ENCODE measurements at regions not wholly inside any gene's neighbourhood (a gene's known extent, or its start where the extent isn't known, plus 50 kb on each side); places are given as distances from the start of the nearest gene placed in this dataset.

DNA sequence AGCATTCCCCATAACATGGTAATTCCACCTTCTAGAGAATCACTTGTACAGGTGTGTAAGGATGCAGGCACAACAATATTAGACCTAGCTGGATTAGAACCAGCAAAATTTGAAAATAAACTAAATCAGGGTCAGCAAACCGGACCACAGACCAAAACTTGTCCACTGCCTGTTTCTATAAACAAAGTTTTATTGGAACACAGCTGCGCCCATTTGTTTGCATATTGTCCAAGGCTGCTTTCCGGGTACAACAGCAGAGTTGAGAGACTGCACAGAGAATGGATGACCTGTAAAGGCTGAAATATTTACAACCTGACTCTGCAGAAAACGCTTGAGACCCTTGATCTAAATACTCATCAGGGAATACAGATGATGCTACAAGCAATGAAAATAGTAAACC lies 73.6 kb upstream of the SLC45A1 start:
- peaks cover 0 to 13% of the 10 kb centered on the region in 2 experiments for H3K27me3 ChIP-seq (replicated peaks in 1 of 2; ENCODE audit: control insufficient read depth in 2 of 2, extremely low read depth in 1 of 2, insufficient read depth in 2 of 2, low read length in 1 of 2)
- ChIA-PET POLR2A (no interaction called here), CTCF (no interaction called here)
- no peak overlapping the region for H3K27ac ChIP-seq (ENCODE audit: low read length)
- H3K4me3 ChIP-seq (ENCODE audit: control insufficient read depth in 1 of 2, extremely low read depth in 1 of 2, low read length in 1 of 2): no peak overlapping the region
- peaks cover 0 to 5% of the 10 kb centered on the region in 2 experiments for H3K4me1 ChIP-seq (ENCODE audit: control insufficient read depth in 1 of 2, extremely low read depth in 1 of 2, insufficient read depth in 2 of 2, low read length in 2 of 2)
- no peak for ATAC-seq (replicated peaks in 1 of 4)
- peaks cover 1 to 6% (median 5%) of the 10 kb centered on the region in 3 donors for H3K4me1 Mint-ChIP-seq
- H3K9me3 Mint-ChIP-seq: no peaks in the 10 kb centered on the region
- H3K9me3 ChIP-seq: no peaks in the 10 kb centered on the region
- H3K27me3 Mint-ChIP-seq: peaks cover 9 to 10% of the 10 kb centered on the region in 2 donors
- H3K4me3 Mint-ChIP-seq: no peak overlapping the region
- no peak for DNase-seq
- H3K36me3 Mint-ChIP-seq: no peaks in the 10 kb centered on the region
- no peaks in the 10 kb centered on the region for H3K36me3 ChIP-seq (ENCODE audit: control insufficient read depth in 2 of 2, extremely low read depth in 1 of 2, insufficient read depth in 1 of 2, low read length in 1 of 2)
- WGBS (ENCODE audit: insufficient coverage): 75% methylated on average over 1 of the region's 4 CpGs
- H3K27ac Mint-ChIP-seq: no peak overlapping the region

DNA sequence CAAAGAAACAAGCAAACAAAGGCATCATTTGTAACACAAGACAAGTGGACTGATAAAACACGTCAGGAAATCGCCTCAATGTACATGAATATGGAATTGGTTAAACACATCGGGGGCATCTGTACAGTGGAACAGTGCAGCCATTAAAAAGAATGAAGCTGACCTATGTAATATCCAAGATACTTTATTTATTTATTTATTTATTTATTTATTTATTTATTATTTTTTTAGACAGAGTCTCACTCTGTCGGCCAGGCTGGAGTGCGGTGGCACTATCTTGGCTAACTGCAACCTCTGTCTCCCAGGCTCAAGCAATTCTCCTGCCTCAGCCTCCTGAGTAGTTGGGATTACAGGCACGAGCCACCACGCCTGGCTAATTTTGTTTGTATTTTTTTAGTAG lies 75.4 kb upstream of the SLC45A1 start:
- ATAC-seq (replicated peaks in 1 of 4) (no peak), DNase-seq (no peak)
- Histone ChIP-seq H3K27me3 (replicated peaks in 1 of 2; ENCODE audit: control insufficient read depth in 2 of 2, extremely low read depth in 1 of 2, insufficient read depth in 2 of 2, low read length in 1 of 2) (peaks cover 0 to 17% of the 10 kb centered on the region in 2 experiments), H3K9me3 (no peaks in the 10 kb centered on the region), H3K4me3 (ENCODE audit: control insufficient read depth in 1 of 2, extremely low read depth in 1 of 2, low read length in 1 of 2) (no peak overlapping the region), H3K4me1 (ENCODE audit: control insufficient read depth in 1 of 2, extremely low read depth in 1 of 2, insufficient read depth in 2 of 2, low read length in 2 of 2) (peaks cover 0 to 5% of the 10 kb centered on the region in 2 experiments), H3K36me3 (ENCODE audit: control insufficient read depth in 2 of 2, extremely low read depth in 1 of 2, insufficient read depth in 1 of 2, low read length in 1 of 2) (no peaks in the 10 kb centered on the region), H3K27ac (ENCODE audit: low read length) (no peak overlapping the region)
- no peaks in the 10 kb centered on the region for H3K36me3 Mint-ChIP-seq
- no peak overlapping the region for H3K27ac Mint-ChIP-seq
- peaks cover 9 to 10% of the 10 kb centered on the region in 2 donors for H3K27me3 Mint-ChIP-seq
- H3K4me1 Mint-ChIP-seq: peaks cover 1 to 6% (median 5%) of the 10 kb centered on the region in 3 donors
- no CpG with 5 or more reads among the region's 7 CpGs for WGBS (ENCODE audit: insufficient coverage)
- H3K9me3 Mint-ChIP-seq: no peaks in the 10 kb centered on the region
- CTCF ChIA-PET: no interaction called here
- POLR2A ChIA-PET: no interaction called here
- H3K4me3 Mint-ChIP-seq: no peak overlapping the region

DNA sequence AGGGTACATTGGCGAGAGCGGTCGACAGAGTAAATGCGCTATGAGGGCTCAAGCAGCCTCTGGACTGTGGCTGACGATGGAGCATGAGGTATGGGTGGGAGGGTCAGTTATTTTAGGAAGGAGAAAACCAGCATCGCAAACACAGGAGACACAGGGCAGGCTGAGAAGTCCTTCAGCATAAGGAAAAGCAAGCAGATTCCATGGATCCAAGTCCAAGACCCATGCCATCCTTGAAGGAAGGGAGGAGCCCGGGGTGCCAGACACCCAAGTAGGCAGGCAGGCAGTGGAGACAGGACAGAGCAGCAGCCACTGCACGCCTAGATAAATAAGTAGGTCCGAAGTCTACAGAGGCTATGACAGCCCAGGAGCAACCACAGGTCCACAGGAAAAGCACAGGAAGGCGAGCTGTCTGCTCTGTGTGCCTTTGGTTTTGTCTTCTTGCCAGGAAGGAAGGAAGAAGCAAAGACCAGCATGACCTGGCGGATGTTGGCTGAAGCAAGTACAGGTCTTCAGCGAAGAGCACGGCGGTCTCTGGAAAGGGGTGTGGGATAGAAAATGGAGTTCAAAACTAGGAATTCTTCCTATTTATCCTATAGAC lies 76.4 kb upstream of the SLC45A1 start:
- no peaks in the 10 kb centered on the region for H3K36me3 ChIP-seq (ENCODE audit: control insufficient read depth in 2 of 2, extremely low read depth in 1 of 2, insufficient read depth in 1 of 2, low read length in 1 of 2)
- no peak overlapping the region for H3K27ac ChIP-seq (ENCODE audit: low read length)
- no peaks in the 10 kb centered on the region for H3K9me3 Mint-ChIP-seq
- H3K4me3 Mint-ChIP-seq: no peak overlapping the region
- H3K9me3 ChIP-seq: no peaks in the 10 kb centered on the region
- ChIA-PET CTCF (no interaction called here), POLR2A (no interaction called here)
- H3K36me3 Mint-ChIP-seq: no peaks in the 10 kb centered on the region
- peaks cover 9 to 10% of the 10 kb centered on the region in 2 donors for H3K27me3 Mint-ChIP-seq
- H3K27ac Mint-ChIP-seq: no peak overlapping the region
- peaks cover 0 to 18% of the 10 kb centered on the region in 2 experiments for H3K27me3 ChIP-seq (replicated peaks in 1 of 2; ENCODE audit: control insufficient read depth in 2 of 2, extremely low read depth in 1 of 2, insufficient read depth in 2 of 2, low read length in 1 of 2)
- peaks cover 1 to 6% (median 5%) of the 10 kb centered on the region in 3 donors for H3K4me1 Mint-ChIP-seq
- 47% methylated on average over 7 of the region's 14 CpGs for WGBS (ENCODE audit: insufficient coverage)
- no peak for ATAC-seq (replicated peaks in 1 of 4)
- H3K4me1 ChIP-seq (ENCODE audit: control insufficient read depth in 1 of 2, extremely low read depth in 1 of 2, insufficient read depth in 2 of 2, low read length in 2 of 2): peaks cover 0 to 5% of the 10 kb centered on the region in 2 experiments
- no peak overlapping the region for H3K4me3 ChIP-seq (ENCODE audit: control insufficient read depth in 1 of 2, extremely low read depth in 1 of 2, low read length in 1 of 2)
- no peak for DNase-seq

DNA sequence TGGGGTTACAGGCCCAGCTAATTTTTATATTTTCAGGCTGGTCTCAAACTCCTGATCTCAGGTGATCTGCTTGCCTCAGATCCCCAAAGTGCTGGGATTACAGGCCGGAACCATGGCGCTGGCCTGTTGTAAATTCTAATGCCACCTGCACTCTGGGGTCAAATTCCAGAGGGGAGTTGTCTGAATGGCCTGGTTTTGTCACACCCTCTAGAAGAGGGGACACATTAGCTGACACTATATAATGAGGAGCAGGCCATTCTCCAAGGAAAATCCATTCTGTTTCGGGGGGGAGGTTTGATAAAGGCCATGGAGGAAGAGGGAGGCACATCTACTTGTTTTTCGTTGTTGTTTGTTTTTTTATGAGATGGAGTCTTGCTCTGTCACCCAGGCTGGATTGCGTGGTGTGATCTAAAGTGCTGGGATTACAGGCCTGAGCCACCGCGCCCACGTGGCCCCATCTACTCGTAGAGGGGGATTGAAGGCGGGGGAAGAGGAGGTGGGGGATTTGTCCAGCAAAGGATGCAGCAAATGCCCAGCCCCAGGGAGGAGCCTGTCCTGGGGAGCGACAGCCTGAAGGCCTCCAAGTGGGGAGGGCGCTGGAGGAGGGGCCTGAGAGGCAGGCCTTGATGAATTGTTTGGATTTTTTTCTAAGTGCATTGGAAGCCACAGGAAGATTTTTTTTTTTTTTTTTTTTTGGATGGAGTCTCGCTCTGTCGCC lies 78.4 kb upstream of the SLC45A1 start:
- Mint-ChIP-seq H3K9me3 (no peaks in the 10 kb centered on the region), H3K27me3 (peaks cover 9 to 10% of the 10 kb centered on the region in 2 donors), H3K4me1 (peaks cover 1 to 6% (median 5%) of the 10 kb centered on the region in 3 donors), H3K4me3 (no peak overlapping the region), H3K36me3 (no peaks in the 10 kb centered on the region), H3K27ac (no peak overlapping the region)
- Histone ChIP-seq H3K4me3 (ENCODE audit: control insufficient read depth in 1 of 2, extremely low read depth in 1 of 2, low read length in 1 of 2) (no peak overlapping the region), H3K36me3 (ENCODE audit: control insufficient read depth in 2 of 2, extremely low read depth in 1 of 2, insufficient read depth in 1 of 2, low read length in 1 of 2) (no peaks in the 10 kb centered on the region), H3K4me1 (ENCODE audit: control insufficient read depth in 1 of 2, extremely low read depth in 1 of 2, insufficient read depth in 2 of 2, low read length in 2 of 2) (peaks cover 0 to 5% of the 10 kb centered on the region in 2 experiments), H3K9me3 (no peaks in the 10 kb centered on the region), H3K27me3 (replicated peaks in 1 of 2; ENCODE audit: control insufficient read depth in 2 of 2, extremely low read depth in 1 of 2, insufficient read depth in 2 of 2, low read length in 1 of 2) (peaks cover 0 to 24% of the 10 kb centered on the region in 2 experiments), H3K27ac (ENCODE audit: low read length) (no peak overlapping the region)
- POLR2A ChIA-PET: no interaction called here
- WGBS (ENCODE audit: insufficient coverage): 94% methylated on average over 10 of the region's 14 CpGs
- ATAC-seq (replicated peaks in 1 of 4) (no peak), DNase-seq (no peak)
- CTCF ChIA-PET: interaction anchor here in 1 of 2 donors (0.7 kb wide), 1 partner anchor 105 kb away, joined by 6 read pairs; no protein-coding TSS in a partner anchor

DNA sequence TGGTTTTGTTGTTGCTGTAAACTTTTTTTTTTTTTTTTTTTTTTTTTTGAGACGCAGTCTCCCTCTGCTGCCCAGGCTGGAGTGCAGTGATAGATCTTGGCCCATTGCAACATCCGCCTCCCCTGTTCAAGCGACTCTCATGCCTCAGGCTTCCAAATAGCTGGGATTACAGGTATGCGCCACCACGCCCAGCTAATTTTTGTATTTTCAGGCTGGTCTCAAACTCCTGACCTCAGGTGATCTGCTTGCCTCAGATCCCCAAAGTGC lies 78.9 kb upstream of the SLC45A1 start:
- DNase-seq: no peak
- POLR2A ChIA-PET: no interaction called here
- no peak overlapping the region for H3K27ac ChIP-seq (ENCODE audit: low read length)
- H3K36me3 ChIP-seq (ENCODE audit: control insufficient read depth in 2 of 2, extremely low read depth in 1 of 2, insufficient read depth in 1 of 2, low read length in 1 of 2): no peaks in the 10 kb centered on the region
- Mint-ChIP-seq H3K4me1 (peaks cover 1 to 6% (median 5%) of the 10 kb centered on the region in 3 donors), H3K27me3 (peaks cover 9 to 10% of the 10 kb centered on the region in 2 donors), H3K4me3 (no peak overlapping the region), H3K36me3 (no peaks in the 10 kb centered on the region), H3K9me3 (no peaks in the 10 kb centered on the region), H3K27ac (no peak overlapping the region)
- no peak overlapping the region for H3K4me3 ChIP-seq (ENCODE audit: control insufficient read depth in 1 of 2, extremely low read depth in 1 of 2, low read length in 1 of 2)
- WGBS (ENCODE audit: insufficient coverage): 91% methylated on average over 3 of the region's 5 CpGs
- no peaks in the 10 kb centered on the region for H3K9me3 ChIP-seq
- ATAC-seq (replicated peaks in 1 of 4): no peak
- peaks cover 0 to 5% of the 10 kb centered on the region in 2 experiments for H3K4me1 ChIP-seq (ENCODE audit: control insufficient read depth in 1 of 2, extremely low read depth in 1 of 2, insufficient read depth in 2 of 2, low read length in 2 of 2)
- peaks cover 0 to 29% of the 10 kb centered on the region in 2 experiments for H3K27me3 ChIP-seq (replicated peaks in 1 of 2; ENCODE audit: control insufficient read depth in 2 of 2, extremely low read depth in 1 of 2, insufficient read depth in 2 of 2, low read length in 1 of 2)
- CTCF ChIA-PET: interaction anchor here in 1 of 2 donors (0.7 kb wide), 1 partner anchor 105 kb away, joined by 6 read pairs; no protein-coding TSS in a partner anchor

DNA sequence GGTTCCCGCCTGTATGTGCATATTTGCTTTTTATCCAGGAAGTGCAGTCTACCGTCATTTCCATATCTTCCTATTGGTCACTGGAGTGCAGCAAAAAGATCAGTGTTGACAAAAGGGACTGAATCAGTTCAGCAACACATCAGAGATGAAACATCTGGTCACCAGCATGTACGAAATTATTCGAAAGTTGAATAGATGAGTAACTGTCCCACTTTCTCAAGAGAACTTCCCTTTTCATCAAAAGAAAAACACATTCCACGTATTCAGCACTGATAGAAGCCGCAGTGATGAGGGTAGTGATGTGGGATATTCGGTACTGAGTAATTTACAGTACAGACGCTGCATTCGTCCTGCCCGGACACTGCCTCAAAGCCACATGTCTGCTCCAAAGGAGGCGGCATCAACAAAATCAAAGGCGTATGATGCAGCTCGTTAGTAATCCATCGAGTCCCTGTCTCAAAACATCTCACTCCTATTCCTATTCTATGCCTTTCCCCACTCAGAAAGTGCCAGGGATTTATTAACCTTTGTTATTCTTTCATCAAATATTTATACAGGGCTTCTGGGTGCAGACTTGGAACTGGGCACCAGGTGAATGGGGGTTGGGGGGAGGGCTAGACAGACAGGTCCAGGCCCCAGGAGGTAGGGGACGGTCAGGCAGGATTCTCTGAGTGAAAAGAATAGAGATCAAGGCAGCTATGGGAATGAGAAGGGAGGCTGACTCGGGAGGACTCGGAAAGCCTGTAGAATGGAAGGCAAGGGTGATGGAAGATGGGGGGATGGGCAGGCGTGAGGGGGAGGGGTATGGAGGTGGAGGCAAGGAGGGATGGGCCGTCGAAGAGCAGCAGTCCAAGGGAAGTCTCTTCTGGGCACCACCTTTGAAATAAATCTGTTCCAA lies 79.5 kb upstream of the SLC45A1 start:
- peaks cover 0 to 5% of the 10 kb centered on the region in 2 experiments for H3K4me1 ChIP-seq (ENCODE audit: control insufficient read depth in 1 of 2, extremely low read depth in 1 of 2, insufficient read depth in 2 of 2, low read length in 2 of 2)
- H3K27me3 Mint-ChIP-seq: peaks cover 10% of the 10 kb centered on the region in 2 donors
- no peak overlapping the region for H3K27ac ChIP-seq (ENCODE audit: low read length)
- ChIA-PET CTCF (interaction anchor here (0.7 kb wide), 3 partner anchors 22 to 226 kb away, joined by 3 to 7 read pairs (median 6); no protein-coding TSS in a partner anchor), POLR2A (no interaction called here)
- ATAC-seq (replicated peaks in 1 of 4) (no peak), DNase-seq (no peak)
- WGBS (ENCODE audit: insufficient coverage): 90% methylated on average over 13 of the region's 20 CpGs
- no peaks in the 10 kb centered on the region for H3K9me3 Mint-ChIP-seq
- peaks cover 0 to 30% of the 10 kb centered on the region in 2 experiments for H3K27me3 ChIP-seq (replicated peaks in 1 of 2; ENCODE audit: control insufficient read depth in 2 of 2, extremely low read depth in 1 of 2, insufficient read depth in 2 of 2, low read length in 1 of 2)
- no peak overlapping the region for H3K27ac Mint-ChIP-seq
- peaks cover 1 to 6% (median 5%) of the 10 kb centered on the region in 3 donors for H3K4me1 Mint-ChIP-seq
- H3K36me3 ChIP-seq (ENCODE audit: control insufficient read depth in 2 of 2, extremely low read depth in 1 of 2, insufficient read depth in 1 of 2, low read length in 1 of 2): no peaks in the 10 kb centered on the region
- H3K4me3 ChIP-seq (ENCODE audit: control insufficient read depth in 1 of 2, extremely low read depth in 1 of 2, low read length in 1 of 2): no peak overlapping the region
- no peaks in the 10 kb centered on the region for H3K9me3 ChIP-seq
- H3K4me3 Mint-ChIP-seq: no peak overlapping the region
- no peaks in the 10 kb centered on the region for H3K36me3 Mint-ChIP-seq
